Breast epithelium (tissue), 4 donors: ENCODE measurements at regions not wholly inside any gene's neighbourhood (a gene's known extent, or its start where the extent isn't known, plus 50 kb on each side); places are given as distances from the start of the nearest gene placed in this dataset.
A peak's percentile ranks its signal among the peaks of the same experiment; 100 is the strongest.

ENCODE experiments used
- DNase-seq, 2 donors: peaks; one replicate each; pipeline ENCODE4 v3.0.0-alpha.2; 2019; ENCODE audit warnings: low spot score in 2 of 2
- H3K27ac ChIP-seq, 2 donors: fragments of 200-600 bp; sonication (generic) in 1 of 2; one replicate each; pipeline ENCODE4 v1.5.1; 2016 to 2019; ENCODE audit warnings: mild to moderate bottlenecking in 1 of 2
- H3K27me3 ChIP-seq, 2 donors: fragments of 200-600 bp; sonication (generic) in 1 of 2; one replicate each; pipeline versions ENCODE4 v1.5.1 to v1.6.0; 2017 to 2019; ENCODE audit warnings: control low read depth in 1 of 2, mild to moderate bottlenecking in 1 of 2
- H3K36me3 ChIP-seq: fragments of 200-600 bp; one replicate; pipeline ENCODE4 v1.5.1; 2019
- H3K4me1 ChIP-seq, 2 donors: fragments of 200-600 bp; sonication (generic); one replicate each; pipeline ENCODE4 v1.5.1; 2016 to 2019; ENCODE audit warnings: control low read depth in 1 of 2
- H3K4me3 ChIP-seq, 3 donors: fragments of 200-600 bp; sonication (generic); 1 replicate in 2 of 3; 2 replicates in 1 of 3; pipeline ENCODE4 v1.5.1; 2016 to 2019; ENCODE audit warnings: mild to moderate bottlenecking in 3 of 3, moderate library complexity in 2 of 3
- H3K9me3 ChIP-seq, 2 donors: fragments of 200-600 bp; sonication (generic) in 1 of 2; one replicate each; pipeline ENCODE4 v1.5.1; 2016 to 2019; ENCODE audit warnings: control low read depth in 1 of 2
- CTCF ChIP-seq, 3 donors: fragments of 450-650 bp; IDR thresholded peaks; one replicate each; pipeline ENCODE4 v1.5.1; 2016 to 2017; ENCODE audit warnings: antibody characterized with exemption in 3 of 3, mild to moderate bottlenecking in 3 of 3, moderate library complexity in 3 of 3
- POLR2A ChIP-seq: fragments of 450-650 bp; IDR thresholded peaks from one replicate; pipeline ENCODE4 v1.6.1; 2016; ENCODE audit warnings: antibody characterized with exemption, mild to moderate bottlenecking, moderate library complexity
- POLR2AphosphoS5 ChIP-seq, 3 donors: sonication (generic); formaldehyde crosslinking; IDR thresholded peaks; one replicate each; pipeline ENCODE4 v1.6.1; 2017; ENCODE audit warnings: antibody characterized with exemption in 3 of 3
- intact Hi-C: fragments of 100-400 bp; cut with DNase I; formaldehyde crosslinking; loops from one replicate; pipeline ENCODE4 v1.15.1; 2023; ENCODE audit warnings: low total_unique reads

- Histone ChIP-seq H3K4me1 (no peaks in the 10 kb centered on the region), H3K4me3 (no peak overlapping the region), H3K27me3 (no peaks in the 10 kb centered on the region), H3K9me3 (no peaks in the 10 kb centered on the region), H3K27ac (peak overlapping the region in 1 of 2 donors; percentile 36), H3K36me3 (no peaks in the 10 kb centered on the region)
- TF ChIP-seq CTCF (IDR thresholded peaks at IDR 0.05), result no peak
- TF ChIP-seq POLR2AphosphoS5 (IDR thresholded peaks at IDR 0.05), result no peak
- TF ChIP-seq POLR2A, result no peak
- intact Hi-C loops, result no loop called here
- no peak for DNase-seq
Observed at GRCh38 chr5:143601917-143602333, 198.4 kb upstream of the NR3C1 start.

GRCh38 chr5:143601357-143601756 is 197.9 kb upstream of the NR3C1 start:
- peak overlapping the region in 1 of 2 donors; percentile 36 for H3K27ac ChIP-seq
- H3K36me3 ChIP-seq, result no peaks in the 10 kb centered on the region
- no peaks in the 10 kb centered on the region for H3K27me3 ChIP-seq
- intact Hi-C loops, result no loop called here
- H3K4me1 ChIP-seq, result no peaks in the 10 kb centered on the region
- TF ChIP-seq CTCF (IDR thresholded peaks at IDR 0.05) (no peak), POLR2A (no peak), POLR2AphosphoS5 (IDR thresholded peaks at IDR 0.05) (no peak)
- H3K4me3 ChIP-seq, result no peak overlapping the region
- DNase-seq, result no peak
- H3K9me3 ChIP-seq, result no peaks in the 10 kb centered on the region

GRCh38 chr5:143600396-143601075 is 197.1 kb upstream of the NR3C1 start:
- Histone ChIP-seq H3K36me3 (no peaks in the 10 kb centered on the region), H3K4me1 (no peaks in the 10 kb centered on the region), H3K27me3 (no peaks in the 10 kb centered on the region), H3K9me3 (no peaks in the 10 kb centered on the region), H3K27ac (no peak overlapping the region), H3K4me3 (no peak overlapping the region)
- intact Hi-C loops, result no loop called here
- TF ChIP-seq POLR2AphosphoS5 (IDR thresholded peaks at IDR 0.05) (no peak), CTCF (IDR thresholded peaks at IDR 0.05) (no peak), POLR2A (no peak)
- no peak for DNase-seq

- Histone ChIP-seq H3K9me3 (no peaks in the 10 kb centered on the region), H3K36me3 (no peaks in the 10 kb centered on the region), H3K4me3 (no peak overlapping the region), H3K27me3 (no peaks in the 10 kb centered on the region), H3K27ac (no peak overlapping the region), H3K4me1 (no peaks in the 10 kb centered on the region)
- intact Hi-C loops, result no loop called here
- no peak for TF ChIP-seq POLR2AphosphoS5 (IDR thresholded peaks at IDR 0.05)
- no peak for TF ChIP-seq CTCF (IDR thresholded peaks at IDR 0.05)
- no peak for TF ChIP-seq POLR2A
- DNase-seq, result no peak
Observed at GRCh38 chr5:143599474-143599873, 196.0 kb upstream of the NR3C1 start.

GRCh38 chr5:143596824-143597223 is 193.3 kb upstream of the NR3C1 start:
- no peak overlapping the region for H3K4me3 ChIP-seq
- no peaks in the 10 kb centered on the region for H3K36me3 ChIP-seq
- H3K9me3 ChIP-seq, result no peaks in the 10 kb centered on the region
- TF ChIP-seq POLR2AphosphoS5 (IDR thresholded peaks at IDR 0.05), result no peak
- TF ChIP-seq CTCF (IDR thresholded peaks at IDR 0.05), result no peak
- TF ChIP-seq POLR2A, result no peak
- no peak overlapping the region for H3K27ac ChIP-seq
- intact Hi-C loops, result no loop called here
- no peaks in the 10 kb centered on the region for H3K27me3 ChIP-seq
- DNase-seq, result no peak
- H3K4me1 ChIP-seq, result no peaks in the 10 kb centered on the region
